Fibroblast of peridontal ligament (primary cell): ENCODE measurements at regions not wholly inside any gene's neighbourhood (a gene's known extent, or its start where the extent isn't known, plus 50 kb on each side); places are given as distances from the start of the nearest gene placed in this dataset.
"Not testable (repeated sequence)": the region's sequence is repeated elsewhere in the genome, so short reads cannot be mapped to it uniquely, and the experiment has no call there.

Experiments used
- DNase-seq: peaks from one replicate; pipeline ENCODE4 v3.0.0-alpha.2; 2010; ENCODE audit errors: extremely low read depth

- DNase-seq: no peak
Observed at GRCh38 chr5:57632937-57633336, 150.3 kb upstream of the ACTBL2 start.

GRCh38 chr5:57631139-57631538 lies 148.5 kb upstream of the ACTBL2 start:
- not testable (repeated sequence) for DNase-seq

DNA sequence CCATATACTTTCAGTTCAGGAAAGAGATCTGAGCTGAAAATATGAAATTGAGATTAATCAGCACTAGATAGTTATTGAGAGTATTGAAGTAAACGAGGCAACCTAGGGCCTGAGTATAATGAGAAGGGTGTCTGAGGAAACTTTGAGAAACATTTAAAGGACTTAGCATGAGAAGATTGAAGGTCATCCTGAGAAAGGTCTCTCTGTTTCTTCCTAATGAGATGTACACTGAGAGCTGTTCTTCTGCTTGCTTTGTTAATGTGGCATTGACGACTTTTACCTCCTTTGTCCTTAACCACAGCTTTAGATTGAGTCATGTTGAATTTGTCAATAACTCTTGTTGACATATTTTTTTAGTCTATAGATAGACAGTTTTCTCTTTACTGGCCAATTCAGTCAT lies 145.1 kb upstream of the ACTBL2 start:
- DNase-seq: no peak

- DNase-seq: peak; percentile 53
Observed at GRCh38 chr5:57626703-57627102, 144.1 kb upstream of the ACTBL2 start.

GRCh38 chr5:57621624-57622023 lies 139.0 kb upstream of the ACTBL2 start:
- DNase-seq: no peak

DNA sequence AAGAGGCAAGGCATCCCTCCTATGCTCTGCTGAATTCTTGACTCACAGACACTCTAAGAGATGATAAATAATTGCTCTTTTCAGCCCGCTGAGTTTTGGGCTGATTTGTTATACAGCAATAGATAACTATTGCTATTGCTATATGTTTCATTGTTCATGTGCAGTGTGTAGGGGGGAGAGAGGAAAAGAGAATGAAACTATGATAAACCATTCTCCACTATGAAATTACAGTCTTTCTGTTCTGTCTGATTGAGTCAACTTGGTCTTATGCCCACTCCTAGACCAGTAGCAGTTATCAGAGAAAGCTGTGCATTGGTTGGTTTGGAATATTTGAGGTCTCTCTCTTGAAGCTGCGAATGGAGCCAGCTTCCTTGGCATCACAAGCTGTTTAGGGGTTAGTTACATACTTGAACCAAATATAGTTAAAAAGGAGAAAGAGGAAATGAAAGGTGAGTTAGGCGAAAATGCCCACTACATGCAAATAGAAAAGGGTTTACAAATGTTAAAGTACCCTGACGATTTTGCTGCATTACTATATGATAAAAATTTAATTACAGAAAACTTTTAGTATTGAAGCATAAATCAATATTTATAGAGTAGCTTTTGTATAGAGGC lies 136.3 kb upstream of the ACTBL2 start:
- DNase-seq: no peak

DNA sequence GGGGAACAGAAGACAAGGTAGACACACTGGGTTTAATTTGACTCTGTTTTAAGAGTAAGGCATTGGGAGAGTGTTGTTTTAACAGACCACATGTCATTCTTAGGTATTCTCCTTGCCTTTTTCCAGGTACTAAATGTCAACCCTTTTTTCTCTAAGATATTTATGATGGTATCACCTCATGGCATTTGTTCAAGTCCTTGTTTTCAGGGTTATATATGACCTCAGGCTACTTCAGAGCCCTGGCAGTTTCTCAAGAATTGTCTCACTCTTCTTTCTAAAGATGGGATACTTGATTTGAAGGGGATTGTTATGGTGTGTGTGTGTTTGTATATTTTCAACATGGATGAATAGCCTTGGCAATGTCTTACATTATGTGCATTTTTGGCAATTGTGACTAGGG lies 131.1 kb upstream of the ACTBL2 start:
- DNase-seq: no peak

- DNase-seq: no peak
Observed at GRCh38 chr5:57611177-57611576, 128.6 kb upstream of the ACTBL2 start.

DNA sequence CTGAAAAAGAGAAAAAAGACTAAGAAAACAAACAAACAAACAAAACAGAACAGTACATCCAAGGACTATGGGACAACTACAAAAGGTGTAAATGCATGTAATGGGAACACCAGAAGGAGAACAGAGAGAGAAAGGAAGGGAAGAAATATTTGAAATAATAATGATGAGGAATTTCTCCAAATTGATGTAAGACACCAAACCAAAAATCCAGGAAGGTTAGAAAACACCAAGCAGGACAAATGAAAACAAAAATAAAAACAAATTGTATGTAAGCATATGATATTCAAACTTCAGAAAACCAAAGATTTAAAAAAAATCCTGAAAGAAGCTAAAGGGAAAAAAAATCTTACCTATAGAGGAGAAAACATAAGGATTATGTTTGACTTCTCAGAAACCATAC lies 125.9 kb upstream of the ACTBL2 start:
- no peak for DNase-seq

DNA sequence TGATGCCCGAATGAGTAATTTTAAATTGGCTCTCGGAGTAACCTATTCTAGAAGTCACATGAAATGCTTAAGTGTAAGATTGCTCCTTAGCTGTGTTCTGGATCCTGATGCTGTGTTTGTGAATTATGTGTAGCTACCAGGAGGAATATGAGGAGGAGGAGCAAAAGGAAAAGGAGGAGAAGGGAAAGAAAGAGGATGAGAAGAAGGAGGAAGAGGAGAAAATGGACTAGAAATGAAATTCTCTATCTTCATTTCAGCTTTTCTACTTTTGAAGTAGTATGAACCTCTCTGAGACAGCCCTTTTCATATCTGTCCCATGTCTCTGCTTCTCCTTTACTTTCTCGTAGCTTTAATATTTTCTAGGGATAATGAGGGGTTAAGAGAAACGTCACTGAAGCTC lies 119.4 kb upstream of the ACTBL2 start:
- no peak for DNase-seq

- no peak for DNase-seq
Observed at GRCh38 chr5:57600321-57600720, 117.7 kb upstream of the ACTBL2 start.

- peak; percentile 60 for DNase-seq
Observed at GRCh38 chr5:57598756-57599155, 116.1 kb upstream of the ACTBL2 start.

DNA sequence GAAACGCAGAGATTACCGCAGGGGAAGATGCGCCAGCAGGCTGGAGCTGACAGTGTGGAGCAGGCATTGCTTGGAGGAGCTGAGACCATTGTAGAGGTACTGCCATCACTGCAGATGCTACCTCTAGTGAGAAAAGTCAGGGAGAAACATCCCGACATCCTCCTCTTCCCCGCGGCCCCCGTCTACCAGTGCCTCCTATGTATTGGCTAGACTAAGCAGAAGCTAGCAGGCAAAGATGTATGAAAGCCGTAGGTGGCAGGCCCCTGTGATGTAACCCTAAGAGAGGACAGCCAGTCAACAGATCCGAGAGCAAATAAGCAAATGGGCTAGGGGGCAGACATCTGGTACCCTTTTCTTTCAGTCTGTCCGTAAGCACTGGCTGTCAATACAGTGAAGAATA lies 115.5 kb upstream of the ACTBL2 start:
- no peak for DNase-seq

DNA sequence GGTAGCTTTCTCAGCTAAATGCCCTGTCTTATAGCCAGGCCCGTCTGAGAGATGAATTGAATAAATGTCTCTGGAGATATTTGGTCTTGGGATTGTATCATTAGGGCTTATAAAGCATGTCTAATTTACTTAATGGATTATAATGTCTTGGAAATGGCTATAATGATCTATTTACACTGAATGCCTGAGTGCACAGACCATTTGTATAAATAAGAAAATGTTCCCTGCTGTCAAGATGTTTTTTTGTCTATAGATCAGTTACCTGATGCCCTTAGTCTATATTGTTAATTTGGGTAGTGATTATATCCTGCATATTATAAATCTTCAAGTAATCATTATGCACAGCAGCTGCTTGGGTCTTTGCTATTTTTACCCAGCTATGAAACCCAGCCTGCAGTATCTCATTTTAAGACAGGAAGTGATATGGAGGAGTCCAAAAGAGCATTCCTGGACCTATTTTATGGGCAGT lies 112.9 kb upstream of the ACTBL2 start:
- no peak for DNase-seq

- no peak for DNase-seq
Observed at GRCh38 chr5:57594436-57594835, 111.8 kb upstream of the ACTBL2 start.

GRCh38 chr5:57592236-57592635 lies 109.6 kb upstream of the ACTBL2 start:
- DNase-seq: no peak

- peak; percentile 22 for DNase-seq
Observed at GRCh38 chr5:57586649-57587048, 104.0 kb upstream of the ACTBL2 start.

DNA sequence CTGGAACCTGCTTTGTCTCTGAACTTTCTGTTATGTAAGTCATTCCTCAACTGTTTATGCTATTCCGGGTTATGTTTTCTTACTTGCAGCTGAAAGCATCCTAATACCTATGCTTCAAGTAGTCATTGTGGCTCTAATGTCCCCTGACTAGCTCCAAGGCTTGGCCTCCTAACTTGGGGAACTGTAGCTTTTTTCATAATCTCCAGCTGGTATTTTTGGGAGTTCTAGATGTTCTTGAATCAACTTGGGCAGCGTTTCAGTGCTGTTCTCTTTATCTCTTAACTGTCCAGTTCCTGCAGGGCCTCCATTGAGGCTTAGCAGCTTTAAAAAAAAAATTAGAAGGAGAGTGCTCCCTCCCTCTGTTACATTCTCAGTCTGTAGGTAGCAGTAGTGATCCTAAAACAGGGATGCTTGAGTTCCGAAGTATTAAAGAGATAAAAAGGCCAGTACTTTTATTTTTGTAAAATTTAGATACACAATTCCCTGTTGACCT lies 100.0 kb upstream of the ACTBL2 start:
- no peak for DNase-seq

GRCh38 chr5:57581772-57582171 lies 99.2 kb upstream of the ACTBL2 start:
- DNase-seq: peak; percentile 24

- no peak for DNase-seq
Observed at GRCh38 chr5:57581222-57581621, 98.6 kb upstream of the ACTBL2 start.

- DNase-seq: no peak
Observed at GRCh38 chr5:57577432-57578175, 95.0 kb upstream of the ACTBL2 start.

- DNase-seq: no peak
Observed at GRCh38 chr5:57576317-57576716, 93.7 kb upstream of the ACTBL2 start.

- no peak for DNase-seq
Observed at GRCh38 chr5:57575839-57576238, 93.2 kb upstream of the ACTBL2 start.
